HCT116 (cell line): ENCODE measurements at regions not wholly inside any gene's neighbourhood (a gene's known extent, or its start where the extent isn't known, plus 50 kb on each side); places are given as distances from the start of the nearest gene placed in this dataset.

Experiments used
- ATAC-seq: fragments of 200-7000 bp; cut with Tn5 transposase; 2 replicates; pipeline ENCODE4 v1.9.1; 2020; ENCODE audit warnings: mild to moderate bottlenecking, moderate library complexity
- BruUV-seq: library from RNA; stranded (reverse); fragments of 400-500 nt; replicated peaks from 2 replicates; lab custom pipeline; 2021; lab: Mats Ljungman, UMichigan
- CTCF ChIA-PET: fragments of 300-600 bp; sonication (Branson Sonifier 250); formaldehyde crosslinking; loops from one replicate; lab custom pipeline; 2021; ENCODE audit warnings: antibody characterized with exemption; lab: Charles Lee
- POLR2A ChIA-PET: fragments of 300-600, 350-600 bp; sonication (Branson Sonifier 250); formaldehyde crosslinking; loops from one replicate; lab custom pipeline; 2021; ENCODE audit warnings: antibody characterized with exemption; lab: Charles Lee
- RAD21 ChIA-PET, 2 experiments: fragments of 300-600 bp; sonication (Branson Sonifier 250); formaldehyde crosslinking; loops; one replicate each; lab custom pipeline; 2023; ENCODE audit warnings: low total read pairs in 2 of 2; ENCODE audit not compliant: uncharacterized antibody in 2 of 2, unreplicated experiment in 2 of 2, low non-redundant PET in 1 of 2; lab: Charles Lee
- DNase-seq: peaks from one replicate; pipeline ENCODE4 v3.0.0-alpha.2; 2010; ENCODE audit warnings: low read depth, low spot score
- H2AFZ ChIP-seq: fragments of 200-600 bp; shearing (Covaris generic), sonication (generic); 2 replicates; pipeline ENCODE4 v1.6.1; 2017; ENCODE audit warnings: low read depth, mixed run types, mixed read lengths, antibody characterized with exemption, low read length; ENCODE audit not compliant: poor library complexity, severe bottlenecking
- H3K27ac ChIP-seq: 2 replicates; pipeline ENCODE4 v1.5.1; 2012; ENCODE audit warnings: low read depth, low read length
- H3K27me3 ChIP-seq: fragments of 200-600 bp; sonication (generic); 2 replicates; pipeline ENCODE4 v1.6.1; 2016; ENCODE audit warnings: mixed run types, low read length, mixed read lengths; ENCODE audit not compliant: insufficient read depth
- H3K36me3 ChIP-seq, 2 experiments: fragments of 200-500 bp in 1 of 2; fragments of 200-600 bp in 1 of 2; sonication (Bioruptor generic) in 1 of 2; sonication (generic) in 1 of 2; 2 replicates each; pipeline versions ENCODE4 v1.5.1 to v1.6.1; 2014 to 2016; ENCODE audit warnings: low read length in 2 of 2, inconsistent platforms in 1 of 2, mixed read lengths in 1 of 2, mixed run types in 1 of 2; ENCODE audit not compliant: insufficient read depth in 2 of 2, control insufficient read depth in 1 of 2
- H3K4me1 ChIP-seq, 2 experiments: fragments of 200-600 bp in 1 of 2; sonication (generic) in 1 of 2; 2 replicates each; pipeline versions ENCODE4 v1.5.1 to v1.6.1; 2012 to 2017; ENCODE audit warnings: low read length in 2 of 2, inconsistent platforms in 1 of 2, mild to moderate bottlenecking in 1 of 2, mixed read lengths in 1 of 2, mixed run types in 1 of 2, moderate library complexity in 1 of 2; ENCODE audit not compliant: insufficient read depth in 2 of 2, control insufficient read depth in 1 of 2
- H3K4me2 ChIP-seq: fragments of 200-600 bp; sonication (generic); 2 replicates; pipeline ENCODE4 v1.6.1; 2017; ENCODE audit warnings: mixed run types, low read length, mixed read lengths
- H3K4me3 ChIP-seq, 2 experiments: fragments of 200-600 bp in 1 of 2; sonication (generic) in 1 of 2; replicated peaks in 1 of 2; 2 replicates each; pipeline ENCODE4 v1.5.1; 2011 to 2016; ENCODE audit warnings: low read length in 2 of 2, control low read depth in 1 of 2, low read depth in 1 of 2, mild to moderate bottlenecking in 1 of 2, mixed read lengths in 1 of 2, mixed run types in 1 of 2
- H3K79me2 ChIP-seq: fragments of 200-600 bp; sonication (generic); 2 replicates; pipeline ENCODE4 v1.6.1; 2017; ENCODE audit warnings: mild to moderate bottlenecking, mixed run types, low read length, moderate library complexity, mixed read lengths; ENCODE audit not compliant: insufficient read depth
- H3K9ac ChIP-seq: fragments of 200-600 bp; sonication (generic); 2 replicates; pipeline ENCODE4 v1.6.1; 2016; ENCODE audit warnings: low read length, mixed read lengths
- H3K9me2 ChIP-seq: fragments of 200-600 bp; sonication (generic), shearing (Covaris generic); 2 replicates; pipeline ENCODE4 v1.6.1; 2017; ENCODE audit warnings: mixed run types, mild to moderate bottlenecking, moderate library complexity; ENCODE audit not compliant: insufficient read depth
- H3K9me3 ChIP-seq, 2 experiments: fragments of 200-500 bp in 1 of 2; fragments of 200-600 bp in 1 of 2; sonication (Bioruptor generic) in 1 of 2; sonication (generic) in 1 of 2; 2 replicates each; pipeline ENCODE4 v1.6.1; 2014 to 2017; ENCODE audit warnings: low read length in 2 of 2, mixed read lengths in 2 of 2, inconsistent platforms in 1 of 2, low read depth in 1 of 2, mild to moderate bottlenecking in 1 of 2, mixed run types in 1 of 2, moderate library complexity in 1 of 2; ENCODE audit not compliant: control insufficient read depth in 1 of 2, insufficient read depth in 1 of 2
- H4K20me1 ChIP-seq: fragments of 200-600 bp; sonication (generic), shearing (Covaris generic); 2 replicates; pipeline ENCODE4 v1.6.1; 2017; ENCODE audit warnings: mixed run types, mild to moderate bottlenecking, moderate library complexity; ENCODE audit not compliant: insufficient read depth
- ATF3 ChIP-seq: IDR thresholded peaks from 2 replicates; pipeline ENCODE4 v1.6.1; 2012
- CEBPB ChIP-seq: IDR thresholded peaks from 2 replicates; pipeline ENCODE4 v1.6.1; 2012; ENCODE audit warnings: low read depth
- EZH2phosphoT487 ChIP-seq: fragments of 200-600 bp; IDR thresholded peaks from 2 replicates; pipeline ENCODE4 v1.6.1; 2018; ENCODE audit warnings: antibody characterized with exemption, borderline replicate concordance
- FOSL1 ChIP-seq: IDR thresholded peaks from 2 replicates; pipeline ENCODE4 v1.6.1; 2012; ENCODE audit warnings: low read depth
- JUND ChIP-seq: IDR thresholded peaks from 2 replicates; pipeline ENCODE4 v1.6.1; 2012
- MAX ChIP-seq: IDR thresholded peaks from 2 replicates; pipeline ENCODE4 v1.6.1; 2012
- SIN3A ChIP-seq: IDR thresholded peaks from 2 replicates; pipeline ENCODE4 v1.6.1; 2012; ENCODE audit warnings: low read depth
- SP1 ChIP-seq: IDR thresholded peaks from 2 replicates; pipeline ENCODE4 v1.6.1; 2012; ENCODE audit warnings: low read depth
- SRF ChIP-seq: IDR thresholded peaks from 2 replicates; pipeline ENCODE4 v1.6.1; 2012; ENCODE audit warnings: low read depth
- intact Hi-C: fragments of 100-400 bp; cut with micrococcal nuclease; formaldehyde crosslinking; loops from 2 replicates; pipeline ENCODE4 v1.10.0; 2022

- POLR2A ChIA-PET = no interaction called here
- no TSS peak for BruUV-seq
- Histone ChIP-seq H3K27me3 (peaks cover 10% of the 10 kb centered on the region; the same call in 1 of the 2 replicates), H3K9ac (no peak overlapping the region), H3K9me2 (no peaks in the 10 kb centered on the region), H3K27ac (no peak overlapping the region), H4K20me1 (no peaks in the 10 kb centered on the region), H3K4me3 (no peak overlapping the region)
- intact Hi-C loops = no loop called here
- CTCF ChIA-PET = no interaction called here
- DNase-seq = no peak
- TF ChIP-seq SRF (no peak), SIN3A (no peak), JUND (no peak), CEBPB (no peak), ATF3 (no peak), SP1 (no peak), FOSL1 (no peak)
- TF ChIP-seq, all 23 proteins: peak for 0
- no peaks in the 10 kb centered on the region for H3K4me1 ChIP-seq
- H2AFZ ChIP-seq = no peak overlapping the region
- no peak overlapping the region for H3K4me2 ChIP-seq
- no peaks in the 10 kb centered on the region for H3K36me3 ChIP-seq
- no peak for ATAC-seq
- no peaks in the 10 kb centered on the region for H3K79me2 ChIP-seq
- RAD21 ChIA-PET = no interaction called here
- no peaks in the 10 kb centered on the region for H3K9me3 ChIP-seq
Measured at GRCh38 chr17:55926276-55926990, 175.6 kb downstream of the PCTP start.

- H3K9me3 ChIP-seq = no peaks in the 10 kb centered on the region
- no peaks in the 10 kb centered on the region for H3K36me3 ChIP-seq
- peaks cover 6% of the 10 kb centered on the region; the same call in 1 of the 2 replicates for H3K27me3 ChIP-seq
- no peak overlapping the region for H3K27ac ChIP-seq
- H3K4me3 ChIP-seq = no peak overlapping the region
- no peak for DNase-seq
- no peaks in the 10 kb centered on the region for H4K20me1 ChIP-seq
- no TSS peak for BruUV-seq
- CTCF ChIA-PET = no interaction called here
- POLR2A ChIA-PET = no interaction called here
- TF ChIP-seq MAX (no peak), EZH2phosphoT487 (no peak), SRF (no peak)
- no peaks in the 10 kb centered on the region for H3K9me2 ChIP-seq
- no peak for ATAC-seq
- no peak overlapping the region for H3K4me2 ChIP-seq
- no peaks in the 10 kb centered on the region for H3K4me1 ChIP-seq
- H3K9ac ChIP-seq = no peak overlapping the region
- no peak overlapping the region for H2AFZ ChIP-seq
- H3K79me2 ChIP-seq = no peaks in the 10 kb centered on the region
- intact Hi-C loops = loop anchor here (10.0 kb wide), 1 partner anchor 64 kb away; no protein-coding TSS in a partner anchor
- RAD21 ChIA-PET = no interaction called here
Measured at GRCh38 chr17:55930291-55930809, 179.5 kb downstream of the PCTP start.
